IPS-18c (cell line): ENCODE measurements at regions not wholly inside any gene's neighbourhood (a gene's known extent, or its start where the extent isn't known, plus 50 kb on each side); places are given as distances from the start of the nearest gene placed in this dataset.

Source experiments
- H3K4me3 ChIP-seq: 2 replicates; pipeline ENCODE4 v1.7.0; 2013; ENCODE audit warnings: low read depth, mild to moderate bottlenecking, low read length, moderate library complexity; ENCODE audit not compliant: insufficient read depth
- H3K9me3 ChIP-seq: one replicate; pipeline ENCODE4 v1.6.1; 2013; ENCODE audit warnings: mild to moderate bottlenecking, low read length, moderate library complexity; ENCODE audit not compliant: control insufficient read depth, insufficient read depth

DNA sequence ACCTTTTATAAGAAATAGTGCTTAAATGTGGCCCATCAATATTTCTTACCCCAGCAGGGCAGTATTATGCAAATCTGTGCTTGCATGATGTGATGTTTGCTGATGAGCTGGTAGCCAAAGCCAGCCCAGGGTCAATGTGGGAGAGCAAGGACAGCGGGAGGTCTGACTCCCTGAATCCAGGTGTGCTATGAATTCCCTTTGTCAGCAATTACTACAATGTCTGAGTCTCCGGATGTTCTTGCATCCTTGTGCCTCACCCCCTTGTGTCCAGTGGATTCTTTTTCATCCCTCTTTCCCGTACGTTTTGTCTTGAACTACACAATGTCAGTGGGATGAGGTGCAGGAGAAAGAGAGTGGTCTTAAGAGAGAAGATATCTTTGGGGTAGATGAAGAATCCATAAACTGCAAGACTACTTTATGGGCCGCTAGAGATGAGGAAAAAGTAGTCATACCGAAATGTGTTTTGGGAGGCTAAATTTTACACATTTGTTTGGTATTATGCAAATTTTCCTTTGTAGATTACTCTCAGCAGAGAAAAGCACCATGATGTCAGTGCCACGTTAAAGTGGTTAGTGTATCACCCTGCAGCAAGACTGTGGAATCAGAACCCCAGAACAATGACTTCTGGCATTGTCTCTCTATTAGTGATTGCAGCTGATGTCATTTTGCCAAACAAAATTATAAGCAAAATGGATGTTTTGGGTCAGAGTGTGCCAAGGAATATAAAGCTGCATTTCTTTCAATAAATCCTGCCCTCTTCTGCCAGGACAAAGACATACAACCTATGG is 53.5 kb upstream of the TSHZ3 start:
- no peaks in the 10 kb centered on the region for H3K9me3 ChIP-seq
- no peak overlapping the region for H3K4me3 ChIP-seq

DNA sequence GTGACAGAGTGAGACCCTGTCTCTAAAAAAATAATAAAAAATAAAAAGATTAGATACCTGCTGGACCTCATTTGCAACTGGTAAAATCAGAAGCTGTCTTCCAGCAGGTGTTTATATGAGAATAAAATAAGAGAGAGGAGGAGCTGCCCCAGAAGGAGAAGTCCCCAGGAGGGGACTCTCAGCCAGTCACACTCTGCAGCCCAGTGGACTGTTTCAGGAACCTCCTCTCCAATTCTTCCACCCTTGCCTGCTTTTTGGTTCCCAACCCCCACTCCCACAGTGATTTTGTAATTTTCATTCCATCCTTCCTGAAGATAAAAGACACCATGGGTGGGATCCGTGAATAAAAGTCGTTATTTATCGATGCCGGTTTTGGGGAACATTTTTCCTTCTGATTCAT is 56.9 kb upstream of the TSHZ3 start:
- no peak overlapping the region for H3K4me3 ChIP-seq
- H3K9me3 ChIP-seq: no peaks in the 10 kb centered on the region

GRCh38 chr19:31408460-31409124 is 59.4 kb upstream of the TSHZ3 start:
- H3K9me3 ChIP-seq: no peaks in the 10 kb centered on the region
- no peak overlapping the region for H3K4me3 ChIP-seq

- no peak overlapping the region for H3K4me3 ChIP-seq
- H3K9me3 ChIP-seq: no peaks in the 10 kb centered on the region
These were observed 64.1 kb upstream of the TSHZ3 start for GRCh38 chr19:31413353-31413752.

GRCh38 chr19:31415322-31415721 is 66.1 kb upstream of the TSHZ3 start:
- no peak overlapping the region for H3K4me3 ChIP-seq
- no peaks in the 10 kb centered on the region for H3K9me3 ChIP-seq

DNA sequence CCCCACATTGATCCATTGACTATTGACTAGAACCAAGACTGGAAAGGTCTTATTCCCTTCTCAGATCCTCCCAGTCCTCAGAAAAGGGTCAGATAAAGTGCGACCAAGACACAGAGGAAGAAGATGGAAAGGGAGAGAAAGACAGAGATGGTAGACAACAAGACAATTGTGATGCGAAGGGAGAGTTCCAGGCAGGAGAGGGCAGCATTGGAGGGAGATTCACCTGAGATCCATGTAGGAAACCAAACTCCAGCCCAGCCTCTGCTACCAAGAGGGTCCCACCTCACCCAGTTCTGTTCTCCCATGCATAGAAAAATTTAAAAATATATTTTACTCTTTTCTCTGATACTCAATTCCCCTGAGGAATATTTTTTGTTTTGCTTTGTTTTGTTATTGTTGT is 67.3 kb upstream of the TSHZ3 start:
- no peak overlapping the region for H3K4me3 ChIP-seq

DNA sequence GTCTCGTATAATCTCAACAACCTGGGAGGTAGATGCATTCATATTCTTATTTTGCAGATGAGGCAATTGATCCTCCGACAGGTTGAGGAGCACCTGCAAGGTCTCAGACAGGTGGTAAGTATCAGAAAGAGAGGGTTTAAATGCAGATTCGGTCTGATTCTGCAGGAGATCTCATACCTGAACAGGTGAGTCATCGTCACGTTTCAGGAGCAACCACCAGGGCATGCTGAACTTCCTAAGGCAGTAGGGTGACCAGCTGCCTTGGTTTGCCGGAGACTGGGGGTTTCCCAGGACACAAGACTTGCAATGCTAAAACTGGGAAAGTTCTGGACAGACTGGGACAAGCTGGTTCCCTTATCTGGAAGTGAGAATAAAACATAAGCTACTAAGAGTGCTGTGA is 68.8 kb upstream of the TSHZ3 start:
- Histone ChIP-seq H3K4me3 (no peak overlapping the region), H3K9me3 (no peaks in the 10 kb centered on the region)

More for the DNA sequence above, 67.3 kb upstream of the TSHZ3 start:
- H3K9me3 ChIP-seq: no peaks in the 10 kb centered on the region

- H3K9me3 ChIP-seq: no peaks in the 10 kb centered on the region
- no peak overlapping the region for H3K4me3 ChIP-seq
These were observed 69.6 kb upstream of the TSHZ3 start for GRCh38 chr19:31418692-31419430.

DNA sequence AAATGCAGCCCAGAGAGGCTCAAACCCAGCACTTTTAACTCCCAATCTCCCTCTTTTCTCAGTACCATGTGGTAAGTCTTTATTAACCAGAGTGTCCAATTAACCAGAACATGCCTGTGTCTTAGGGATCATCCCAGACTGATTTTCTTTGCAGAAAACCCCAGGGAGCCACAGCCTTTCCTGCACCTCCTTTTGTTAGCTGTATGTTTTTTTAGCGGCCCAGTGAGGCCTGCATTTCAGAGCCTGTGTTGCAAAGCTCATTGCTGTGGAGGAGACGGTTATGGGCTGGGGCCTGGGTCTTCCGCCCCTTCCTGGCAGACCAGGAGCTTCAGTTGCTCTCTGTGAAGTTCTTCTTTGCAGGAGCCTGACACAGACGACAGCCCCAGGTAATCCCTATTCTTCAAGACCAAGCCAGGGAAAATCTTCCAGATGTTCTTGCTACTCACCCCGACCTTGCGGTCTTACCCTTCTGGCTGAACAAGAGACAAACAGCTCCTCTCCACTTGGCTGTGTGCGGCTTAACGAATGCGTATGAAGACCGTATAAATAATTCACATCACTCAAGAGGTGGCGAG is 70.7 kb upstream of the TSHZ3 start:
- no peak overlapping the region for H3K4me3 ChIP-seq
- H3K9me3 ChIP-seq: no peaks in the 10 kb centered on the region

DNA sequence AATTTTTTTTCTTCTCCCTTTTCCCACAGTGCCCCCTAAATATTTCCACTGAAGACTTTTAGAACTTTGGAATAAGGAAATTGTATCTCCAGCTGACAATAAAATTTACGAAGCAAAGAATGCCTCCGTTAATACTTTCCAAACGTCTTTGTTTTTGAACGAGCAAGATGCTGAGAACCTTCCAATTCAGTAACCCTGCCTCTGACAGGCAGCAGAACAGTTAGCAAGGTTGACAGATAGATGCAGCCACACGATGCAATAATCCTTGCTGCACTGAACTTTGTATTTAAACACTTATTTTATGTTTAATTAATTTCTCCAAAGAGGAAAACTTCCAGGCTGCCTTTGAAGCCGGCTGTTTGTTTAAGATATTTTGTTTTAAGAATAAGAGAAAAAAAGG is 71.8 kb upstream of the TSHZ3 start:
- Histone ChIP-seq H3K9me3 (no peaks in the 10 kb centered on the region), H3K4me3 (no peak overlapping the region)

DNA sequence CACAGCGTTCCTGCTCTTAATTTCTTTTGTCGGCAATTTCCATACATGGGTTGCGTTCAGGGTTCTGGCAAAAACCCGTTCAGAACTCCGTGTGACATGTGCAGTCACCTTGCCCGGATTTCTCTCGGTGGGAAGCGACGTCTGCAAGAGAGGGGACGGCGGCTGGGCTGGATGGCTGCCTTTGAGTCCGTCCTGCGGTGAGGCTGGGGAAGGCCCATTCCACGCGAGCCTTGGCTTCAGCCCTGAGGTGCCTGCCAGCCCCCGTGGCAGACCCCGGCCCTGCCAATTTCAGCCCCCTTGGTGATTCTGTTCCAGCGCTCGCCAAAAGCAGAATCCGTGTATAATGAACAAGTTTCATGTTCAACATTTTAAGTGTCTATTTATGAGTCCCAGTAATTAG is 72.6 kb upstream of the TSHZ3 start:
- Histone ChIP-seq H3K4me3 (no peak overlapping the region), H3K9me3 (no peaks in the 10 kb centered on the region)

GRCh38 chr19:31423896-31424295 is 74.7 kb upstream of the TSHZ3 start:
- Histone ChIP-seq H3K9me3 (no peaks in the 10 kb centered on the region), H3K4me3 (no peak overlapping the region)

DNA sequence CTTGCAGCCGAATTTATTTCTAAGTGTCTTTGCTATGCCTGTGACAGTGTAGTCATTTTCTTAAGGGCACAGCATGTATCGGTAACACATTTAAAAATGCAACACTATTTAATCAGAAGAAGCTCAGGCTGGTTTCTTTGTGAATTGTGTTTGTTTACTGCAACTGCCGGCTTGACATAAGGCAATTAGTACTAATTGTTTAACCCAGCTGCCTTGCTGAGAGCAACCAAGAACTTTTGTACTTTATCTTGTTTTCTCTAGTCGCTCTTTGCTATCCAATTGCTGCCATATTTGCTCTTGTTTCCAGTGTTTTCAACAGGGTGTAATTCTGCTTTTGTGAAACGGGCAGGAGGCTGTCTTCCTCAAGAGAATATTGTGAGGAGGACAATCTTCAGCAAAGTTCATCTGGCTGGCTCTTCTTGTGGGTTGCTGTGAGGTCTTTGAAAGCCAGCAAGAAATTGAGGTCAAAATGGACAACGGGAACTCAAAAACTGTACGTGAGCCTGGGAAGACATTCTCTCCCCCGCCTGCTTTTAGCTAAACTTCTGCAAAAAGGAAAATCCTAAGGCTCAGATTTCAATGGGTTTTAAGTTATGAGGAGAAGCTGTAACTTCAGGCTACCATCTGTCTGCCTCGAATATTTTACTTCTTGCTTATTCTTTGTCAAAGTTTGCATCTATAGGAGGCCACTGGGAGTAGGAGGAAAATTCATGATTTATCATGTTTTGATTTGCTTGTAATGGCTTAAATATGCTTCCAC is 75.8 kb upstream of the TSHZ3 start:
- H3K9me3 ChIP-seq: no peaks in the 10 kb centered on the region
- no peak overlapping the region for H3K4me3 ChIP-seq

- Histone ChIP-seq H3K9me3 (peaks cover 2% of the 10 kb centered on the region), H3K4me3 (no peak overlapping the region)
These were observed 78.6 kb upstream of the TSHZ3 start for GRCh38 chr19:31427857-31428256.

DNA sequence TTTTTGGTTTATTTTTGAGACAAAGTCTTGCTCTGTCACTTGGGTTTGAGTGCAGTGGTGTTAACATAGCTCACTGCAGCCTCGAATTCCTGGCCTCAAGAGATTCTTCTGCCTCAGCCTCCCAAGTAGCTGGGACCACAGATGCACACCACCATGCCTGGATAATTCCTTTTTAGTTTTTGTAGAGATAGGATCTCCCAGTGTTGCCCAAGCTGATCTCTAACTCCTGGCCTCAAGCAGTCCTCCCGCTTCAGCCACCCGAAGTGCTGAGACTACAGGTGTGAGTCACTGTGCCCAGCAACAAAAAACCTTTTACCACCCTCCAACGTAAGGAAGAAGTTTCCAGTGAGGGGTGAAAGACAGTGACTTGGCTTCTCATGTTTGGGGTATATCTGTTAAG is 81.1 kb upstream of the TSHZ3 start:
- Histone ChIP-seq H3K4me3 (no peak overlapping the region), H3K9me3 (peaks cover 2% of the 10 kb centered on the region)

GRCh38 chr19:31432201-31432810 is 83.1 kb upstream of the TSHZ3 start:
- Histone ChIP-seq H3K9me3 (peaks cover 2% of the 10 kb centered on the region), H3K4me3 (no peak overlapping the region)
